SK-N-SH (cell line): ENCODE measurements at regions not wholly inside any gene's neighbourhood (a gene's known extent, or its start where the extent isn't known, plus 50 kb on each side); places are given as distances from the start of the nearest gene placed in this dataset.

Experiments used
- CHD2 ChIP-seq: fragments of 150-350 bp; IDR thresholded peaks from 2 replicates; pipeline ENCODE4 v1.6.1; 2018; ENCODE audit warnings: low read length; ENCODE audit not compliant: partially characterized antibody
- POLR2AphosphoS5 ChIP-seq: IDR thresholded peaks from 2 replicates; pipeline ENCODE4 v1.6.1; 2012; ENCODE audit warnings: low read depth, low read length
- TF ChIP-seq, protein P1 (sequence below): fragments of 200-600 bp; sonication (generic); IDR thresholded peaks from 2 replicates; pipeline ENCODE4 v1.6.1; 2017; ENCODE audit warnings: antibody characterized with exemption, mild to moderate bottlenecking, moderate library complexity
- TF ChIP-seq, protein P2 (sequence below): fragments of 150-350 bp; IDR thresholded peaks from 2 replicates; pipeline ENCODE4 v1.6.1; 2016; ENCODE audit warnings: mild to moderate bottlenecking, low read depth, low read length
- TF ChIP-seq, protein P3 (sequence below): IDR thresholded peaks from 2 replicates; pipeline ENCODE4 v1.4.0; 2012; ENCODE audit warnings: low read depth

DNA sequence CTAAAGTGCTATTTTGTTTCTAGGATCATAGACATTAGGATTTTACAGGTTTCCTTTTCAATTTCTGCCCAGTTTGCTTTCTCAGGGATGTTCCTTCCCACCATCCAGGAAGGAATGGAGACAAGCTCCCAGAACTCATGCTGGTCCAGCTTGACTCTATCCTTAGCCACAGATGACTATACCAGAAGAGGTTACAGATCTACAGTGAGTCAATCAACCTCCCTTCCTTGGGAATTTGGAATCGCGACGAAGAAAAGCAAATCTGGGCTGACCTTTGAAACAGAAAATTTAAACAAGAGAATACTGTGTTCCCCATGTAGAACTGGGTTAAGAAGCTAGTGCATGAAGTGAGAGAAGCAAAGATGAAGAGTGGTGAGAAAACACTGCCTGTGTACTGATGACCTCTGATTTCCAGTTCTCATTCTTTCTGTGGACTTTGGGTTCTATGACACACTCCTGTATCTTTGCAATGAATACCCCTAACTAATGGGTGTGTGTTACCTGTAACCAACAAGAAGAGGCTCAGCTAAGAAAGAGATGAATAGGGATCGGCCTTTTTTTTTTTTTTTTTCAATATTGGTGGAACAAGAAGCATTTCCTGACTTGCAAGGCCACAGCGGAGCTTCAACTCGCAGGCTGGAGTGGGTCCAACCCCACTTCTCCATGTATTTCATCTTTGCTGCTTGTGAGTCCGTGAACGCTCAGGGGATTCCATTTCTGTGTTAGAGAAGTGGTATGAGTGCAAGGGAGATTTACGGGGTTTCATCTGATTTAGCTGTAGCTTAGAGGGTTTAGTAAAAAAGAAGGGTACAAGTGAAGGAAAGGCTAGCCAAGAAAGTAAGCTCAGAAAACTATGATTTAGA lies 563.9 kb upstream of the CLINT1 start:
- TF ChIP-seq, protein P1, sequence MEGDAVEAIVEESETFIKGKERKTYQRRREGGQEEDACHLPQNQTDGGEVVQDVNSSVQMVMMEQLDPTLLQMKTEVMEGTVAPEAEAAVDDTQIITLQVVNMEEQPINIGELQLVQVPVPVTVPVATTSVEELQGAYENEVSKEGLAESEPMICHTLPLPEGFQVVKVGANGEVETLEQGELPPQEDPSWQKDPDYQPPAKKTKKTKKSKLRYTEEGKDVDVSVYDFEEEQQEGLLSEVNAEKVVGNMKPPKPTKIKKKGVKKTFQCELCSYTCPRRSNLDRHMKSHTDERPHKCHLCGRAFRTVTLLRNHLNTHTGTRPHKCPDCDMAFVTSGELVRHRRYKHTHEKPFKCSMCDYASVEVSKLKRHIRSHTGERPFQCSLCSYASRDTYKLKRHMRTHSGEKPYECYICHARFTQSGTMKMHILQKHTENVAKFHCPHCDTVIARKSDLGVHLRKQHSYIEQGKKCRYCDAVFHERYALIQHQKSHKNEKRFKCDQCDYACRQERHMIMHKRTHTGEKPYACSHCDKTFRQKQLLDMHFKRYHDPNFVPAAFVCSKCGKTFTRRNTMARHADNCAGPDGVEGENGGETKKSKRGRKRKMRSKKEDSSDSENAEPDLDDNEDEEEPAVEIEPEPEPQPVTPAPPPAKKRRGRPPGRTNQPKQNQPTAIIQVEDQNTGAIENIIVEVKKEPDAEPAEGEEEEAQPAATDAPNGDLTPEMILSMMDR, result no peak
- TF ChIP-seq, protein P2, sequence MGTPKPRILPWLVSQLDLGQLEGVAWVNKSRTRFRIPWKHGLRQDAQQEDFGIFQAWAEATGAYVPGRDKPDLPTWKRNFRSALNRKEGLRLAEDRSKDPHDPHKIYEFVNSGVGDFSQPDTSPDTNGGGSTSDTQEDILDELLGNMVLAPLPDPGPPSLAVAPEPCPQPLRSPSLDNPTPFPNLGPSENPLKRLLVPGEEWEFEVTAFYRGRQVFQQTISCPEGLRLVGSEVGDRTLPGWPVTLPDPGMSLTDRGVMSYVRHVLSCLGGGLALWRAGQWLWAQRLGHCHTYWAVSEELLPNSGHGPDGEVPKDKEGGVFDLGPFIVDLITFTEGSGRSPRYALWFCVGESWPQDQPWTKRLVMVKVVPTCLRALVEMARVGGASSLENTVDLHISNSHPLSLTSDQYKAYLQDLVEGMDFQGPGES, result no peak
- TF ChIP-seq, protein P3, sequence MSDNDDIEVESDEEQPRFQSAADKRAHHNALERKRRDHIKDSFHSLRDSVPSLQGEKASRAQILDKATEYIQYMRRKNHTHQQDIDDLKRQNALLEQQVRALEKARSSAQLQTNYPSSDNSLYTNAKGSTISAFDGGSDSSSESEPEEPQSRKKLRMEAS, result no peak
- TF ChIP-seq POLR2AphosphoS5 (no peak), CHD2 (no peak)
